ENCODE measurements at regions not wholly inside any gene's neighbourhood (a gene's known extent, or its start where the extent isn't known, plus 50 kb on each side); places are given as distances from the start of the nearest gene placed in this dataset.

DNA sequence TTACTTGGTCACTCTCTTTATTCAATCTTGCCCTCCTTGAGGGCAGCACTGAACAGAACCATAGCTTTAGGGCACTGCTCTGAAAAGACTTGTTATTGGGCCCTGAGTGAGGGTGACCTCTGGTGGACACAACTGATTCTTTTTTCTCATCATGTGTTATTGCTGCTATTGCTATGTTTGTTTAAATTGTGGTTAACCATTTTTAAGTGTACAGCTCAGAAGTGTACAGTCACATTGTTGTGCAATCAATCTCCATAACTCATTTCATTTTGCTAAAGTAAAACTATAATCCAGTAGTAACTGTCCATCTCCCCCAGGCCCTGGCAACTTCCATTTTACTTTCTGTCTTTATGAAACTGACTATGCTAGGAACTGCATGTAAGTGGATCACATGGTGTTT is 351.1 kb upstream of the RIOK2 start:
- no peaks in the 10 kb centered on the region for H3K9me3 ChIP-seq (ENCODE audit: low read depth, low read length, poor library complexity, severe bottlenecking)
- TF ChIP-seq, protein P1, sequence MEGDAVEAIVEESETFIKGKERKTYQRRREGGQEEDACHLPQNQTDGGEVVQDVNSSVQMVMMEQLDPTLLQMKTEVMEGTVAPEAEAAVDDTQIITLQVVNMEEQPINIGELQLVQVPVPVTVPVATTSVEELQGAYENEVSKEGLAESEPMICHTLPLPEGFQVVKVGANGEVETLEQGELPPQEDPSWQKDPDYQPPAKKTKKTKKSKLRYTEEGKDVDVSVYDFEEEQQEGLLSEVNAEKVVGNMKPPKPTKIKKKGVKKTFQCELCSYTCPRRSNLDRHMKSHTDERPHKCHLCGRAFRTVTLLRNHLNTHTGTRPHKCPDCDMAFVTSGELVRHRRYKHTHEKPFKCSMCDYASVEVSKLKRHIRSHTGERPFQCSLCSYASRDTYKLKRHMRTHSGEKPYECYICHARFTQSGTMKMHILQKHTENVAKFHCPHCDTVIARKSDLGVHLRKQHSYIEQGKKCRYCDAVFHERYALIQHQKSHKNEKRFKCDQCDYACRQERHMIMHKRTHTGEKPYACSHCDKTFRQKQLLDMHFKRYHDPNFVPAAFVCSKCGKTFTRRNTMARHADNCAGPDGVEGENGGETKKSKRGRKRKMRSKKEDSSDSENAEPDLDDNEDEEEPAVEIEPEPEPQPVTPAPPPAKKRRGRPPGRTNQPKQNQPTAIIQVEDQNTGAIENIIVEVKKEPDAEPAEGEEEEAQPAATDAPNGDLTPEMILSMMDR (conservative IDR thresholded peaks at IDR 0.05; ENCODE audit: low read depth, low read length) = peak; percentile 62
- TF ChIP-seq EZH2 (IDR thresholded peaks at IDR 0.05; ENCODE audit: borderline replicate concordance, low read depth, low read length, poor library complexity, severe bottlenecking) = no peak
- no peak overlapping the region for H3K27ac ChIP-seq (ENCODE audit: low read depth, low read length, poor library complexity, severe bottlenecking)
- ChIA-PET CTCF (interaction anchor here (0.5 to 0.8 kb wide), 3 partner anchors 145 to 1360 kb away, joined by 3 to 6 read pairs (median 5); no protein-coding TSS in a partner anchor), POLR2A (ENCODE audit: low non-redundant PET) (no interaction called here)
- H3K36me3 ChIP-seq (ENCODE audit: insufficient read depth, low read length, poor library complexity, severe bottlenecking) = no peaks in the 10 kb centered on the region
- intact Hi-C loops (cut with micrococcal nuclease; ENCODE audit: unreplicated experiment) = loop anchor here (2.0 to 10.0 kb wide), 2 partner anchors 237 to 309 kb away; no protein-coding TSS in a partner anchor
- H3K4me1 ChIP-seq (ENCODE audit: insufficient read depth, low read length, poor library complexity, severe bottlenecking) = no peaks in the 10 kb centered on the region
- no peak overlapping the region for H3K4me3 ChIP-seq (ENCODE audit: low read depth, low read length, poor library complexity, severe bottlenecking)
- DNase-seq (ENCODE audit: low spot score) = peak; percentile 46
- BruUV-seq (replicated peaks) = no TSS peak
- H3K27me3 ChIP-seq (replicated peaks; ENCODE audit: insufficient read depth, low read depth, low read length, poor library complexity) = peaks cover 14% of the 10 kb centered on the region

DNA sequence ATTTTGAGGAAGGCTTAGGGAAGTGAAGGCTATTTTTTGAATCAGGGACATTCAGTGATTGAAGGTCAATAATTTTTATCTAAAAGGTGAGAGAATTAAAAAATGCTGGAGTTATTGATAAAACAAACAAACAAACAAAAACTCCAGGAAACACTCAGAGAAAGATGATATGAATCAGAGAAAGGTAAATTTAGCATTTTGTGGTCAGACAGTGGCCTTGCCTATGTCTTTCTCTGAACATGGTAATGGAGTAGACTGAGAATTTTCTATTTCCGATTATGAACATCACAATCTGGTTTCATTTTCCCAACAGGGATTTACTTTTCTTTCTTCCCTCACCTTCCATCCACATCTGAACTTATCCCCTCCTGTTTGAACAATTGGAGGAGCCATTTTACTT is 353.6 kb upstream of the RIOK2 start:
- POLR2A ChIA-PET (ENCODE audit: low non-redundant PET) = no interaction called here
- DNase-seq (ENCODE audit: low spot score) = no peak
- H3K27ac ChIP-seq (ENCODE audit: low read depth, low read length, poor library complexity, severe bottlenecking) = no peak overlapping the region
- CTCF ChIA-PET = no interaction called here
- H3K4me3 ChIP-seq (ENCODE audit: low read depth, low read length, poor library complexity, severe bottlenecking) = no peak overlapping the region
- no peaks in the 10 kb centered on the region for H3K9me3 ChIP-seq (ENCODE audit: low read depth, low read length, poor library complexity, severe bottlenecking)
- no peaks in the 10 kb centered on the region for H3K4me1 ChIP-seq (ENCODE audit: insufficient read depth, low read length, poor library complexity, severe bottlenecking)
- intact Hi-C loops (cut with micrococcal nuclease; ENCODE audit: unreplicated experiment) = loop anchor here (10.0 kb wide), 1 partner anchor 312 kb away; no protein-coding TSS in a partner anchor
- no TSS peak for BruUV-seq (replicated peaks)
- peaks cover 14% of the 10 kb centered on the region for H3K27me3 ChIP-seq (replicated peaks; ENCODE audit: insufficient read depth, low read depth, low read length, poor library complexity)
- no peaks in the 10 kb centered on the region for H3K36me3 ChIP-seq (ENCODE audit: insufficient read depth, low read length, poor library complexity, severe bottlenecking)
- no peak for TF ChIP-seq EZH2 (IDR thresholded peaks at IDR 0.05; ENCODE audit: borderline replicate concordance, low read depth, low read length, poor library complexity, severe bottlenecking)
- TF ChIP-seq, protein P1 (conservative IDR thresholded peaks at IDR 0.05; ENCODE audit: low read depth, low read length) = no peak

DNA sequence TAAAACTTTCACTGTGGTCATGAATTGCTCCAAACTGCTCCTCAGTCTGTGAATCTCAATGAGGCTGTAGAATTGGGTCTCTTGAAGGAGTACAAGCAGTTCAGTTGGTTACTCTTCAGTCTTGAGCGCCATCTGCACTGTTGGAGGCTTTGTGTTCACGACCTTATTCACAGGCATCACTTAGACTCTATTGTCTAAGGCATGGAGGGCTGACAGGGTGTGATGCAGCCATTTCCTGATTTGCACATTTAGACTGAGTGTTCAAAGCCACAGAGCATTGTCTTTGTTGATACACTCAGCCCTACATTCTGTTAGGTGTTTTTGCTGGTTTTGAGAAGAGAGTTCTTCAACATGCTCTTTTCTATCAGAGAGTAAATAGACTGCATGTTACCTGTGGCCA is 355.9 kb upstream of the RIOK2 start:
- intact Hi-C loops (cut with micrococcal nuclease; ENCODE audit: unreplicated experiment) = loop anchor here (10.0 kb wide), 1 partner anchor 314 kb away; no protein-coding TSS in a partner anchor
- Histone ChIP-seq H3K4me3 (ENCODE audit: low read depth, low read length, poor library complexity, severe bottlenecking) (no peak overlapping the region), H3K9me3 (ENCODE audit: low read depth, low read length, poor library complexity, severe bottlenecking) (no peaks in the 10 kb centered on the region), H3K4me1 (ENCODE audit: insufficient read depth, low read length, poor library complexity, severe bottlenecking) (no peaks in the 10 kb centered on the region), H3K27me3 (replicated peaks; ENCODE audit: insufficient read depth, low read depth, low read length, poor library complexity) (peaks cover 4% of the 10 kb centered on the region), H3K36me3 (ENCODE audit: insufficient read depth, low read length, poor library complexity, severe bottlenecking) (no peaks in the 10 kb centered on the region), H3K27ac (ENCODE audit: low read depth, low read length, poor library complexity, severe bottlenecking) (no peak overlapping the region)
- ChIA-PET CTCF (no interaction called here), POLR2A (ENCODE audit: low non-redundant PET) (no interaction called here)
- TF ChIP-seq, protein P1 (conservative IDR thresholded peaks at IDR 0.05; ENCODE audit: low read depth, low read length) = no peak
- no peak for TF ChIP-seq EZH2 (IDR thresholded peaks at IDR 0.05; ENCODE audit: borderline replicate concordance, low read depth, low read length, poor library complexity, severe bottlenecking)
- DNase-seq (ENCODE audit: low spot score) = no peak
- BruUV-seq (replicated peaks) = no TSS peak
